Heart left ventricle (tissue), 13 donors: ENCODE measurements at regions not wholly inside any gene's neighbourhood (a gene's known extent, or its start where the extent isn't known, plus 50 kb on each side); places are given as distances from the start of the nearest gene placed in this dataset.

Source experiments
- CTCF ChIP-seq, 12 donors: fragments of 200-600 bp; sonication (generic) in 4 of 12; IDR thresholded peaks; one replicate each; pipeline versions ENCODE4 v1.5.0 to v1.8.0; 2018 to 2022; ENCODE audit warnings: antibody characterized with exemption in 12 of 12, mild to moderate bottlenecking in 5 of 12
- POLR2A ChIP-seq, 2 donors: fragments of 450-650 bp; IDR thresholded peaks; one replicate each; pipeline ENCODE4 v1.6.1; 2017; ENCODE audit warnings: antibody characterized with exemption in 2 of 2, mild to moderate bottlenecking in 2 of 2, moderate library complexity in 2 of 2
- donor health status: ischemic (EF 13 %, LVEDD 7.1; RV severe dilation, severe dysfunction).
- donor health status: DM: no; HTN: yes; CAD: no.
- donor health status: DM: no; HTN: no; CAD: no.
- donor health status: ischemic (EF 25% LVEDD 6.9; RV normal size, moderate dysfunction).
- donor health status: ischemic (EF 25% LVEDD 5.7; RV mildly dilated, moderate dysfunction).
- donor health status: ischemic (EF 35%, LVEDD 5.7; RV mildly dilated, moderate dysfunction).
- donor health status: nonischemic (EF 11% LVEDD 7.7; RV severe dilation, severe dysfunction).
- donor health status: DM: yes; HTN: yes; CAD: no.
- donor health status: PGD.
- donor health status: ischemic (EF 29% LVEDD 5.4; RV normal size, mild dysfunction).
- donor health status: nonischemic (EF 23%, LVEDD 6.1; RV moderate dilation, normal function).

GRCh38 chr22:27581236-27581635 is 220.3 kb downstream of the MN1 start:
- TF ChIP-seq CTCF (IDR thresholded peaks at IDR 0.05) (no peak), POLR2A (IDR thresholded peaks at IDR 0.05) (no peak)
